DOHH2 (cell line): ENCODE measurements at regions not wholly inside any gene's neighbourhood (a gene's known extent, or its start where the extent isn't known, plus 50 kb on each side); places are given as distances from the start of the nearest gene placed in this dataset.

Experiments
- H3F3A ChIP-seq: fragments of 200-600 bp; sonication (generic), shearing (Covaris generic); 2 replicates; pipeline ENCODE4 v1.6.0; 2016; ENCODE audit warnings: antibody characterized with exemption, mild to moderate bottlenecking; ENCODE audit not compliant: control insufficient read depth, insufficient read depth
- H3K27ac ChIP-seq: fragments of 200-600 bp; sonication (generic); 2 replicates; pipeline ENCODE4 v1.5.1; 2014; ENCODE audit warnings: low read depth, mild to moderate bottlenecking, low read length, moderate library complexity
- H3K27me3 ChIP-seq: fragments of 200-600 bp; sonication (generic); 2 replicates; pipeline ENCODE4 v1.6.1; 2014; ENCODE audit warnings: mild to moderate bottlenecking, low read length, mixed read lengths; ENCODE audit not compliant: control insufficient read depth
- H3K36me3 ChIP-seq: fragments of 200-600 bp; sonication (generic); 2 replicates; pipeline ENCODE4 v1.6.1; 2014; ENCODE audit warnings: mild to moderate bottlenecking, low read length, moderate library complexity, mixed read lengths; ENCODE audit not compliant: control insufficient read depth
- H3K4me1 ChIP-seq: fragments of 200-600 bp; sonication (generic); 2 replicates; pipeline ENCODE4 v1.6.1; 2014; ENCODE audit warnings: mild to moderate bottlenecking, low read length, mixed read lengths; ENCODE audit not compliant: control insufficient read depth
- H3K4me2 ChIP-seq: fragments of 200-600 bp; sonication (generic); 2 replicates; pipeline ENCODE4 v1.6.0; 2014; ENCODE audit warnings: mild to moderate bottlenecking, low read length, moderate library complexity
- H3K4me3 ChIP-seq: fragments of 200-600 bp; sonication (generic); 2 replicates; pipeline ENCODE4 v1.5.1; 2014; ENCODE audit warnings: mild to moderate bottlenecking, low read length, mixed read lengths
- H3K79me2 ChIP-seq: fragments of 200-600 bp; sonication (generic); 2 replicates; pipeline ENCODE4 v1.6.1; 2014; ENCODE audit warnings: mild to moderate bottlenecking, low read length, mixed read lengths; ENCODE audit not compliant: control insufficient read depth
- H3K9me2 ChIP-seq: fragments of 200-600 bp; sonication (generic); replicated peaks from 2 replicates; pipeline ENCODE4 v1.6.1; 2014; ENCODE audit warnings: mild to moderate bottlenecking, low read length, mixed read lengths; ENCODE audit not compliant: control insufficient read depth
- H3K9me3 ChIP-seq: fragments of 200-600 bp; sonication (generic); 2 replicates; pipeline ENCODE4 v1.6.1; 2014; ENCODE audit warnings: antibody characterized with exemption, low read length, mixed read lengths; ENCODE audit not compliant: control insufficient read depth, insufficient read depth
- H4K20me1 ChIP-seq: fragments of 200-600 bp; sonication (generic); 2 replicates; pipeline ENCODE4 v1.6.0; 2014; ENCODE audit warnings: low read depth, mild to moderate bottlenecking, antibody characterized with exemption, low read length, moderate library complexity; ENCODE audit not compliant: control insufficient read depth, insufficient read depth
- EZH2phosphoT487 ChIP-seq: fragments of 200-600 bp; sonication (generic); IDR thresholded peaks from 2 replicates; pipeline ENCODE4 v1.6.1; 2017; ENCODE audit warnings: borderline replicate concordance, mild to moderate bottlenecking, antibody characterized with exemption, low read length, moderate library complexity, mixed read lengths
- TF ChIP-seq, protein P1 (sequence below): fragments of 200-600 bp; sonication (generic); IDR thresholded peaks from one replicate; pipeline ENCODE4 v1.5.1; 2014; ENCODE audit warnings: antibody characterized with exemption, mild to moderate bottlenecking, low read depth, low read length; ENCODE audit not compliant: poor library complexity, severe bottlenecking

DNA sequence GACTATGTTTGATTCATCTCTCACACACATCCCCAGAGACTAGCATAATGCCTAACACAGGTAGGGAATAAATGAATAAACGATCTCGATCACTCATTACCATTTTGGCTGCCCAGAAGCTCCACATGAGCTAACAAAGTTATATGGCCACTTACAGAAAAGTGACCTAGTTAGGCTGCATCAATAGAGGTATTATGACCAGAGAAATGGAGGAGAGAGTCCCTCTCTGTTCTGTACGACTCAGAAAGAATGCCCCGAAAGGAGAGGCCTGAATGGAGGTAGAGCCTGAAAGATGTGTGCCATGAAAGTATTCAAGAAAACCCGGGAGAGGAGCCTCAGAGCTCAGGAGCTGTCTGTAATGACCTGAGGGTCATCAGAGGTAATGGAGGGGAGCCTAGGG is 208.2 kb upstream of the GRIK3 start:
- Histone ChIP-seq H3K4me3 (no peak overlapping the region), H3K36me3 (no peaks in the 10 kb centered on the region), H3K9me2 (no peaks in the 10 kb centered on the region), H3K79me2 (no peaks in the 10 kb centered on the region), H3K27ac (no peak overlapping the region), H3K9me3 (no peaks in the 10 kb centered on the region), H3K27me3 (peaks cover 14% of the 10 kb centered on the region; the same call in 1 of the 2 replicates), H3K4me1 (no peaks in the 10 kb centered on the region), H3F3A (no peaks in the 10 kb centered on the region), H3K4me2 (no peak overlapping the region), H4K20me1 (no peaks in the 10 kb centered on the region)
- TF ChIP-seq, protein P1, sequence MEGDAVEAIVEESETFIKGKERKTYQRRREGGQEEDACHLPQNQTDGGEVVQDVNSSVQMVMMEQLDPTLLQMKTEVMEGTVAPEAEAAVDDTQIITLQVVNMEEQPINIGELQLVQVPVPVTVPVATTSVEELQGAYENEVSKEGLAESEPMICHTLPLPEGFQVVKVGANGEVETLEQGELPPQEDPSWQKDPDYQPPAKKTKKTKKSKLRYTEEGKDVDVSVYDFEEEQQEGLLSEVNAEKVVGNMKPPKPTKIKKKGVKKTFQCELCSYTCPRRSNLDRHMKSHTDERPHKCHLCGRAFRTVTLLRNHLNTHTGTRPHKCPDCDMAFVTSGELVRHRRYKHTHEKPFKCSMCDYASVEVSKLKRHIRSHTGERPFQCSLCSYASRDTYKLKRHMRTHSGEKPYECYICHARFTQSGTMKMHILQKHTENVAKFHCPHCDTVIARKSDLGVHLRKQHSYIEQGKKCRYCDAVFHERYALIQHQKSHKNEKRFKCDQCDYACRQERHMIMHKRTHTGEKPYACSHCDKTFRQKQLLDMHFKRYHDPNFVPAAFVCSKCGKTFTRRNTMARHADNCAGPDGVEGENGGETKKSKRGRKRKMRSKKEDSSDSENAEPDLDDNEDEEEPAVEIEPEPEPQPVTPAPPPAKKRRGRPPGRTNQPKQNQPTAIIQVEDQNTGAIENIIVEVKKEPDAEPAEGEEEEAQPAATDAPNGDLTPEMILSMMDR: no peak
- TF ChIP-seq EZH2phosphoT487: no peak

DNA sequence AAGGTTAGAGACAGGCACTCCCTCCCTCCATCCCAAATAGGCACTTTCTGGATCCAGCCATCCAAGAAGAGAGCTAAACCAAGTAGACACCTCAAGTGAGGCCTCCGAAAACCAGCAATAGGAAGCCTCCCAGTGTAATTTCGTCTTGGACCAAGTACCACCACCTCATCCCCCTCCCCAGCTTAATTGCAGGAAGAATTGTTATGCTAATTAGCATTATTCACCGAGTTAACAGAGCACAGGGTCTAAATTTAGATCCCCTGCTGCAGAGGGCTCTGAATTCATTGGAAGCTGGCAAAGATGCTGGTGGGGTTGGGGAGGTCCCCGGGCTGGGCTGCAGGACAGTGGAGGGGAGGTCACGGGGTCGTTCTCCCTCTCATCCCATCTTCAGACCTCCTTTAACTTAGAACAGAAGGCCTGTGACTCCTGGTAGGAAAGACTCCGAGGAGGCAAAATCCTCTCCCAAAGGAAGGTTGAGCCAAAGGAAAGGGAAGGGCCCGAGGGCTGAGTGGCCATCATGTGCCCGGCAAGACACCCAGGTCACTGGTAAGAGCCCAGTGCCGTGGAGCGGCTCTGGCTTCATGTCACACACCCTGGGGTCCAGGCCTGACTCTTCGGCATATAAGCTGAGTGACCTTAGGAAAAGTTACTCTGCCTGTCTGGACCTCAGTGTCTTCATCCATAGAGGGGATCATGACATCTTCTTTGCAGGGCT is 209.2 kb upstream of the GRIK3 start:
- Histone ChIP-seq H3K4me1 (no peaks in the 10 kb centered on the region), H3K9me2 (no peaks in the 10 kb centered on the region), H3F3A (no peaks in the 10 kb centered on the region), H3K79me2 (no peaks in the 10 kb centered on the region), H3K9me3 (no peaks in the 10 kb centered on the region), H4K20me1 (no peaks in the 10 kb centered on the region), H3K4me2 (no peak overlapping the region), H3K27me3 (0 out of 2 replicates have a peak, but pooled peaks cover 7% of the 10 kb centered on the region), H3K4me3 (no peak overlapping the region), H3K27ac (no peak overlapping the region), H3K36me3 (no peaks in the 10 kb centered on the region)
- TF ChIP-seq, protein P1: no peak
- no peak for TF ChIP-seq EZH2phosphoT487

DNA sequence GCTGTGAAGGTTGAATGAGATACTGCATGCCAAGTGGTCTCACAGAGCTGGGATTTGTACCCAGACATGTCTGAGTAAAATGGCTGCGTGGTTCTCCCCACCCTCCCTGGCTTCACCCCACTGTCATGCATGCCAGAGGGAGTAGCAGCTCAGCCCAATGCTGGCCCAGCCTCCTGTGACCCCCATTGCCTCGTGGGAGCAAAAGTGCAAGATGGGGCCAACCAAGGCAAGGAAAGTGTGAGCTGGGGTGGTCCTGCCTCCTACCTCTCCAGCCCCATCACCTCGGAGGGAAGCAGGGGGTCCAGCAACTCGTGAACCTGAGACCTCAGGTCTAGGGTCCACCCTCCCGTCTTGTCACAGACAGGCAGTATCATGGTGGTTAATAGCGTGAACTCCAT is 209.8 kb upstream of the GRIK3 start:
- Histone ChIP-seq H3K4me3 (no peak overlapping the region), H3K9me2 (no peaks in the 10 kb centered on the region), H3K27me3 (0 out of 2 replicates have a peak, but pooled peaks cover 3% of the 10 kb centered on the region), H3K36me3 (no peaks in the 10 kb centered on the region), H3K27ac (no peak overlapping the region), H4K20me1 (no peaks in the 10 kb centered on the region), H3K79me2 (no peaks in the 10 kb centered on the region), H3F3A (no peaks in the 10 kb centered on the region), H3K9me3 (no peaks in the 10 kb centered on the region), H3K4me1 (no peaks in the 10 kb centered on the region), H3K4me2 (no peak overlapping the region)
- TF ChIP-seq, protein P1: no peak
- TF ChIP-seq EZH2phosphoT487: no peak
